GM21390 (cell line): ENCODE measurements at regions not wholly inside any gene's neighbourhood (a gene's known extent, or its start where the extent isn't known, plus 50 kb on each side); places are given as distances from the start of the nearest gene placed in this dataset.
A peak's percentile ranks its signal among the peaks of the same experiment; 100 is the strongest.

Source experiments
- ATAC-seq: cut with Tn5 transposase; IDR thresholded peaks from one replicate; pipeline ENCODE4 v1.9.1; 2021; ENCODE audit not compliant: unreplicated experiment

DNA sequence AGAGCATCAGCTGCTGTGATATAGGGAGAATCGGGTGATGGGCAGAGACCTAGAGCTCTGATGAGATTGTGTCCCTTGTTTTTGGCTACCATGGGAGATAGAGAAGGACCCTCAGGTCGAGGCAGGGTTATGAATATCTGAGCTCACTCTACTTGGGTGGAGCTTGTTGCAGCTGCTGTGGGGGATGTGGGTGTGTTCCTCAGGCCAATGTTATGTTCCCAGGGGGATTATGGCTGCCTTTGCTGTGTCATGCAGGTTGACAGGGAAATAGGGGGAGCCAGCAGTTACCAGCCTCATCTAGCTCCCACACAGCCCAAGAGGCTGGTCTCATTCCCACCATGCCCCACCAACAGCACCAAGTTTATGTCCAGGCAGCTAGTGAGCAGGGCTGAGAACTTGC is 131.5 kb downstream of the TRIM42 start:
- ATAC-seq = no peak

DNA sequence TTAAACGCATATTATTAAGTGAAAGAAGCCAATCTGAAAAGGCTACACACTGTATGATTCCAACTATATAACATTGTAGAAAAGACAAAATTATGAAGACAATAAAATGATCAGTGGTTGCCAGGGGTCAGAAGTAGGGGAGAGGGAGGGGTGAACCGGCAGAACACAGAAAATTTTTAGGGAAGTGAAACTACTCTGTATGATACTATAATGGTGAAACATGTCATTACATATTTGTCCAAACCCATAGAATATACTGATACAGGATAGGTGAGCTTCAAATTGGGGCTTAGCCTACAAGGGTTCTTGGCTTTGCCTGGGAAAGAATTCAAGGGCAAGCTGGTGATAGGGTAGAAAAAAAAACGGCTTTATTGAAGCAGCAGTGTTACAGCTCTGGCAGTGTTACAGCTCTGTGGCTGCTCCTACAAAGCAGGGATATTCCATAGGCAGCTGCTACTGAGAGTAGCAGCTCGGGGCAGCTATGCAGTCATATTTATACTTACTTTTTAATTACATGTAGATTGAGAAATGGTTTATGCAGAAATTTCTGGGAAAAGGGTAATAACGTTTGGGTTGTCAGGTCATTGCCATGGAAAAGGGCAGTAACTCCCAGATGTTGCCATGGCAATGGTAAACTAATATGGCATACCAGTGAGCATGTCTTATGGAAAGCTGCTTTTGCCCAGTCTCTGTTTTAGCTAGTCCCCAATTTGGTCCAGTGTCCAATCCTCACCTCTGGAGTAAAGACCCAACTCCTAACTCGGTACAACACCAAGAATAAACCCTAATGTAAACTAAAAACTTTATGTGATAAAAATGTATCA is 125.1 kb upstream of the SLC25A36 start:
- peak; percentile 98 for ATAC-seq

DNA sequence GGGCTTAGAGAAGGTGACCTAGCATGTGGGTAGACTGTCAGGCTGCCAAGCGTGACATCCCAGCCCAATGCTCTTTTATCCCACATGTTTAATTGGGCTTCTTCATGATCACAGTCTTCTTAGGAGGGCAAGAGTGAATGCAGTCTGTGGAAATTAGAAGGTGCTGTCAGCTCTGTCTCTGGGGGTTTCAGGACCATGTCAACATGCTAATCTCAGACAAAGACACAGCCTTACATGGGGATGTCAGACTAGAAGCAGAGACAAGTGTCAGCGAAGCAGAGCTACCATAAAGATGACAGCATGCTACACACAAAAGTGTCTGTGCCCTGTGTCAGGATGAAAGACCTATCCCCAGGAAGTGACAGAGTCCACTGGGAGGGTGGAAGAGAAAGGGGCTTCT is 120.1 kb upstream of the SLC25A36 start:
- no peak for ATAC-seq

DNA sequence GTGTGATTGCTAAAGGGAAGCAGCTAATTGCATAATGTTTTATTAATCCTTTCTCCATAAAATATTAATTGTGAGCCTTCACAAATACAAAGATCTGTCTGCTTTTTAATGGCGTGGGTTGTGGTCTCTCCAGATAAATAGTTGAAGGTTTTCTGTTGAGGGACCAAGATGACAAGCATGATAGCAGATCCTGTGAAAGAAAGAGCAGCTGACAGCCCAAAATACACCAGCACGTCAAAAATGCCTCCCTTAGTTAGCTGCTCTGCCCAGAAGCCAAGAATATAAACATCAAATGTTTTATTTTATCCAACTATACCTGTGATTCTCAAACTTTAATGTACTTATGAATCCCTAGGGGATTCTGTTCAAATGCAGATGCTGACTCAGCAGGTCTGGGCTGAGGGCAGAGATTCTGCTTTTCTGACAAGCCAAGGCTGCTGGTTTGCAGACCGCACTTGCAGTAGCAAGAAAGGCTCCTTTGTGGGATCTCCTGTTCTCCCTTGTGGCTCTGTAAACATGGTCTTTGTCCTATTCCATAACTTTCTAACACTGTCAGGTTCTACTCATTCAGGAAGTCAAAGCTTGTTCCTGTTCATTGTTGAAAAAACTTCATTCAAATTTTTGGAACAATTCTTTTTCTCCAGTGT is 119.1 kb upstream of the SLC25A36 start:
- no peak for ATAC-seq

- no peak for ATAC-seq
These were observed 118.5 kb upstream of the SLC25A36 start for GRCh38 chr3:140823106-140823505.

DNA sequence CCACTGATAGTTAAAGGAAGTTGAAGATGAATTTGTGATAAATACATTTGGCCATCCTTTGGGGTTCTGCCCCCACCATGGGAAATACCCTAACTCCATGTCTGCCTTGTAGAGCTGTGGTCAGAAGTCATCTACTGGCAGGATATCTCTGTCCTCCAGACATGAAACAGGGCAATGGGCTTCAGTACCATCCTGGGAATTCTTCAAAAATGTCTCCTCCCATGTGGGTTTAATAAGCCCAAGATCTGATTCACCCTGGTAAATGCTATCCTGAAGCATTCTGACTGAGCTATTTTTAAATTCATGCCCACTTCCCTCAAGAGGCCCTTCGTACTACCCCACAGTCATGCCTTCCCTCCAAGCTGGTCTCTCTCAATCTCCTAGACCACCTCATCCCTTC is 113.7 kb upstream of the SLC25A36 start:
- no peak for ATAC-seq

- ATAC-seq = no peak
These were observed 113.1 kb upstream of the SLC25A36 start for GRCh38 chr3:140828585-140828984.

DNA sequence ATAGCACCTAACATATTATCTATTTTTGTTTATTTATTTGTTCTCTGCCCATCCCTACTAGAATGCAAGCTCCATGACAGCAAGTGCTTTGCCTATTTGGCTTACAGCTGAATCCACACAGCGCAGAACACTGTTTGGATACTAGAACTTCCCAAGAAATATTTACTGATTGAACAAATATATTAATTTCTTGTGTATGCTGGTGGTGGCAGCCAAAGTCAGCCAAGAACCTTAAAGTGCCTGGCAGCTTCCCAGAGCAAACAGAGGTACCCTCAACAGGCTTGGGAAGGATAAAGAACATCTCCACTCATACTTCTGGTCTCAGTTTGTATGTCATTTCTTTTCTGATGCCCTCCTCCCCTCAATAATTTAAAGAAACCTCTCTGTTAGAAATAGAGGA is 111.8 kb upstream of the SLC25A36 start:
- ATAC-seq = no peak

- no peak for ATAC-seq
These were observed 111.2 kb upstream of the SLC25A36 start for GRCh38 chr3:140830391-140830790.

DNA sequence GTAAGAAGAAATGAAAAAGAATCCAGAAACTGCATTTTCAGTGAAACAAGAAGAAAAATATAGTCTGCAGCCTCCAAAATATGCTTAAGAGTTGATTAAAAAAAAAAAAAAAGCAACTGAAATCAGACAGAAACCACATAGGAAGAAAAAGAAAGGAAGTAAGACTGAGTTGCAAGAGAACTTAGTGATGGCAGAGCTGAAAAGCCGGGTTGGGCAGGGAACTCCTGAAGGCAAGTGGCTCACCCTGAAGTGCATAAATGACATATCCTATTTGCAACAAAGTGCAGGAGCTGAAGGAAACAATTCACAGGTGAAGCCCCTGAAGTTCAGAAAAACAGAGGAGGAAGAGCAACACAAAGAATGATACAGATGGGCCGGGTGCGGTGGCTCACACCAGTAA is 108.8 kb upstream of the SLC25A36 start:
- ATAC-seq = no peak

DNA sequence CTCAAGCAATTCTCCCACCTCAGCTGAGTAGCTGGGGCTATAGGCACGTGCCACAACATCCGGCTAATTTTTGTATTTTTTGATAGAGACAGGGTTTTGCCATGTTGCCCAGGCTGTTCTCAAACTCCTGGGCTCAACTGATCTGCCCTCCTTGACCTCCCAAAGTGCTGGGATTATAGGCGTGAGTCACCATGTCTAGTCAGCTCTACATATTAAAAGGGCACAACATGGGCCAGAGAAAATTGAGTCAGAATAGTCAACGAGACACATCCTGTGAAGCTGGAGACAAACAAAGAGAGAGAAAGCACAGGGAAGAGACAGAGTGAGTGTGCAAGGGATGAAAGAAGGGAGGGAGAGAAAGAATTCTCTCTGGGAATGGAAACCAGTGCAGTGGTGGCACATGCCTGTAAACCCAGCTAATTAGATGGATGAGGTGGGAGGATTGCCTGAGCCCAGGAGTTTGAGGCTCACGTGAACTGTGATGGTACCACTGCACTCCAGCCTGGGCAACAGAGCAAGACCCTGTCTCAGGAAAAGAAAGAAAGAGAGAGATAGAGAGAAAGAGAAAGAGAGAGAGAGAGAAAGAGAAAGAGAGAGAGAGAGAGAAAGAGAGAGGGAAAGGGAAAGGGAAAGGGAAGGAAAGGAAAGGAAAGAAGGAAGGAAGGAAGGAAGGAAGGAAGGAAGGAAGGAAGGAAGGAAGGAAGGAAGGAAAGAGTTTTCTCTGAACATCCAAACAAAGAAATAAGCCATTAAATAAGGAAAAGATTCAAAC is 107.2 kb upstream of the SLC25A36 start:
- no peak for ATAC-seq

- ATAC-seq = peak; percentile 96
These were observed 98.5 kb upstream of the SLC25A36 start for GRCh38 chr3:140842984-140843649.

DNA sequence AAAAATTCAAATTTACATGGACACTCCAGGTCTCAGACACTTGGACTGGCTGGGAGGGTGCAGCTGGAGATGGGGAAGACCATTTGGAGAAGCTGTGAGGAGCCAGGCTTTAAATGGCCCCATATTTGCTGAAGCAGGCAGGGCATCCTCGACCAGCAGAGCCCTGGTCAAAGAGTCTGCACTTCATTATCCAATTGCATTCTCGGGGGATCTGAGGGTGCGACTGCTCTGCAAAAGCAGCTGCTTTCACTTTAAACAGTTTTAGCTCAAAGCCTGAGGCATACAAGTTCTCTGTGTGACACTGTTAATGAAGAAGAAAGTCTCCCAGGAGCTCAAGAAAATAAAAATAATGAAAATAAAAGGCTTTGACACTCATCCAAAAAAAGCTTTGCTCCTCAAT is 98.0 kb upstream of the SLC25A36 start:
- no peak for ATAC-seq

DNA sequence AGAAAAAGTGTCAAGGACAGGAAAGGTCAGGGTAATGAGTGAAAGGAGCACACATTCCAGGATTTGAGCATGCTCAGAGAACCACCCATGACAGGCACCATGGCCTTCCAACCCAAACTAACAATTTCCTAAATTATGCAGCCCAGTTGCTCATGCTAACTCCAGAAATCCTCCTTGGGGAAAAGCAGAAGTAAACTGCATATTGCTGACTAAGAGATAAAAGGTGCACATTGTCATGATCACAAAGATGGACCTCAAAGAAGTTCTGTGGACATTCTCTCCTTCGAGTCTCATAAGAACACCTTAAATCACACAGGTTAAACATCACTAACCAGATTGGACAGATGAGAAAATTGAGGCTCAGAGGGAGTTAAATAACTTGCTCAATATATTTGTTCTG is 97.6 kb upstream of the SLC25A36 start:
- no peak for ATAC-seq

DNA sequence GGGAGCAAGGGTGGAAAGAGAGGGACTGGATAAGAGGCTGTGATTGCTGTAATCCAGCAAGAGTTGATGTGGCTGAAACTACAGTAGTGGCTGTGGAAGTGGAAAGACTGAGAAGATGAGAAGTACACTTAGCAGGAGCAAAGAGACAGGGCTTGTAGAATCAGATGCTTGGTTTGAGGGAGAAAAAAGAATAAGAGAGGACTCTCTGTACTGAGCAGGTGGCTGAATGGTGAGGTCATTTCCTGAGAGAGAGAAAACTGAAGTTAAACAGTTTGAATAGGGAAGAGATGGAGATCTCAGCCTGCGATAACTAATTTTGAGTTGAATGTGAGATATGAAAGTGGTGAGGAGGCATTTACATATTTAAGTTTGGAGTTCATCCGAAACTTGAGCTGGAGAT is 95.8 kb upstream of the SLC25A36 start:
- peak; percentile 47 for ATAC-seq

- no peak for ATAC-seq
These were observed 93.0 kb upstream of the SLC25A36 start for GRCh38 chr3:140848666-140849065.

DNA sequence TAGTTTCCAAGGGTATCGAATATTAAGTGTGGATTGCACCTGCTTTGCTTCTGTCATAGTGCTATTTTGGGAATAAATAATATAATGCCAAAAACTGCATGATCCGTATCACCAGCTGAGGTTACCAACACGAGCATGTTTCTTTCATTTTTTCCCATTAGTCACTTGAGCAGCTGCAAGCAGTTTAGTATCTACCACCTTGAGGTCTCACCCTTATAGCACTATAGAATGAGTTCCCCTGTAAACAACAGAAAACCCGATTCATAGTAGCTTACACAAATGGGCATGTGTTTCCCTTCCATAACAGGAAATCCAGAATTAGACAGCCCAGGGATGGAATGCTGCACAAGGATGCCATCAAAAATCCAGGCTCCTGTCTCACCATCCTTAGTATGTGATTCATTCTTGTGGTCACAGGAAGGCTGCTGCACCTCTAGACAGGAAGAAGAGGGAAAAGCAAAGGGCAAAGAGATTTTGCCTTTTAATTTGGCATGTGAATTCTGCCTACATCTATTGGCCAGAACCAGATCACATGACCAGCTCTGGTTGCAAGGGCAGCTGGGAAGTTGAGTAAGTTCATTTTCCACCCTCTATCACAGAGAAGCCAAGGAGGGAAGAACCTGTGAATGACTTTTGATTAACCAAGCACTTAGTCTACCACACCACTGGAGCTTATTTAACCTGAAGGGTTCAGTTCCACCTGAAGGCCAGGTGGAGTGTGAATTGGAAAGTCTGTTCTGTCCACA is 91.3 kb upstream of the SLC25A36 start:
- no peak for ATAC-seq

- ATAC-seq = no peak
These were observed 86.7 kb upstream of the SLC25A36 start for GRCh38 chr3:140854961-140855360.

GRCh38 chr3:140856905-140857304 is 84.7 kb upstream of the SLC25A36 start:
- ATAC-seq = no peak

GRCh38 chr3:140857993-140858392 is 83.6 kb upstream of the SLC25A36 start:
- no peak for ATAC-seq
